Activated naive CD4-positive, alpha-beta T cell treated with anti-CD3 and anti-CD28 coated beads for 36 hours (primary cell): ENCODE measurements at regions not wholly inside any gene's neighbourhood (a gene's known extent, or its start where the extent isn't known, plus 50 kb on each side); places are given as distances from the start of the nearest gene placed in this dataset.
"Not testable (repeated sequence)": the region's sequence is repeated elsewhere in the genome, so short reads cannot be mapped to it uniquely, and the experiment has no call there.

Experiments
- CTCF ChIA-PET: fragments of 350-600 bp; sonication (Branson Sonifier 250); formaldehyde crosslinking; loops from one replicate; lab custom pipeline; 2021; ENCODE audit warnings: antibody characterized with exemption; lab: Charles Lee
- DNase-seq: peaks from one replicate; pipeline ENCODE4 v3.0.0-alpha.2; 2020
- H3K27ac Mint-ChIP-seq: one replicate; pipeline ENCODE4 v1.8.0; 2021; ENCODE audit warnings: mild to moderate bottlenecking, mixed read lengths
- H3K27me3 Mint-ChIP-seq: one replicate; pipeline ENCODE4 v1.8.0; 2021; ENCODE audit warnings: low read depth, mixed read lengths
- H3K36me3 Mint-ChIP-seq: one replicate; pipeline ENCODE4 v1.8.0; 2021; ENCODE audit warnings: low read depth, mixed read lengths
- H3K4me1 Mint-ChIP-seq: one replicate; pipeline ENCODE4 v1.8.0; 2021; ENCODE audit warnings: low read depth, mixed read lengths
- H3K4me3 Mint-ChIP-seq: one replicate; pipeline ENCODE4 v1.8.0; 2021; ENCODE audit warnings: mild to moderate bottlenecking, moderate library complexity, mixed read lengths
- H3K9me3 Mint-ChIP-seq: one replicate; pipeline ENCODE4 v1.8.0; 2021; ENCODE audit warnings: mixed read lengths
- intact Hi-C: fragments of 100-400 bp; cut with micrococcal nuclease; formaldehyde crosslinking; loops from one replicate; pipeline ENCODE4 v1.15.1; 2023

DNA sequence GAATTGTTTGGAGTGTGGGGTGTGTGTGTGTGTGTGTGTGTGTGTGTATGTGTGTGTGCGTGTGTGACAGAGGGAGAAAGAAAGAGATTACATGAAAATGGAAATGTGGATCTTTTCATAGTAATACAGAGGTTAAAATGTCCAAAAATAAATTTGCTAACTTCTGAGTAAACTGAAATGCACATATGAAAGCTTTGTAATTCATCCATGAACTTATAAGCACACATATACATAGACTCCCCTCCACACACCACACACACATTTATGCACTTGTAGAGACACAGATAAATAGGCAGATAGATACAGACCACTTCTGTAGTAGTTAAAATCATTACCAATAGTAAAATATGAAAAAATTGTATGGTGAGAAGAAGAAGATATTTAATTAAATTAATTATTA is 108.2 kb upstream of the MSMB start:
- H3K27ac Mint-ChIP-seq, intact Hi-C loops, H3K27me3 Mint-ChIP-seq, H3K36me3 Mint-ChIP-seq, H3K4me3 Mint-ChIP-seq, DNase-seq, H3K9me3 Mint-ChIP-seq, H3K4me1 Mint-ChIP-seq, CTCF ChIA-PET: not testable (repeated sequence)

- CTCF ChIA-PET, H3K4me1 Mint-ChIP-seq, H3K4me3 Mint-ChIP-seq, H3K27ac Mint-ChIP-seq, H3K36me3 Mint-ChIP-seq, DNase-seq, H3K9me3 Mint-ChIP-seq, H3K27me3 Mint-ChIP-seq, intact Hi-C loops: not testable (repeated sequence)
Observed at GRCh38 chr10:46154683-46155082, 108.6 kb upstream of the MSMB start.

DNA sequence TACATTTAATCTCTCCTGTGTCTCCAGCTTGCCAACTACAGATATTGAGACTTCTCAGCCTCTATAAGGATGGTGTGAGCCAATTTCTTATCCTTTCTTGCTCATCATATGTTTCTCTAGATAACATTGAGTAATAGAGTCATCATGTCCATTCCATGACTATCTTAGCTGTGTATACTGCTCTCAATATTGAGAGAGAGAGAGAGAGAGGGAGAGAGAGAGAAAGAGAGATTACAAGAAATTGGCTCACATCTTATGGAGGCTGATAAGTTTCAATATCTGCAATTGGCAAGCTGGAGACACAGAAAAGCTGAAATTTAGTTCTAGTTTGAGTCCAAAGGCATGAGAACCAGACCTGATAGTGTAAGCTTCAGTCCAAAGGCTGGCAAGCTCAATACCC is 110.8 kb upstream of the MSMB start:
- H3K27me3 Mint-ChIP-seq, intact Hi-C loops, CTCF ChIA-PET, H3K4me3 Mint-ChIP-seq, H3K4me1 Mint-ChIP-seq, DNase-seq, H3K27ac Mint-ChIP-seq, H3K36me3 Mint-ChIP-seq, H3K9me3 Mint-ChIP-seq: not testable (repeated sequence)

GRCh38 chr10:46169736-46170135 is 117.1 kb upstream of the ANTXRL start:
- CTCF ChIA-PET, result no interaction called here

DNA sequence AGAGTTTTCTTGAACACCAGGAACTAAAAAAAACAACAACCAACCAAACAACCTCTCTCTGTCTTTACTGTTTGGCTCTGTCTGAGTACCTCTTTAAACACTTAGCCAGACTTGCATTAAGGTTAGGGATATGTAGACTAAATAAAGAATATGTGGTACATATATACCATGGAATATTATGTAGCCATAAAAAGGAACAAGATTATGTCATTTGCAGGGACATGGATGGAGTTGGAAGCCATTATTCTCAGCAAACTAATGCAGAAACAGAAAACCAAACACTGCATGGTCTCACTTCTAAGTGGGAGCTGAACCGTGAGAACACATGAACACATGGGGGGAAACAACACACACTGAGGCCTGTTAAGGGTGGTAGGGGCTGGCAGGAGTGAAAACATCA is 116.0 kb upstream of the ANTXRL start:
- H3K4me1 Mint-ChIP-seq, result no peaks in the 10 kb centered on the region
- peaks cover 10% of the 10 kb centered on the region for H3K9me3 Mint-ChIP-seq
- H3K36me3 Mint-ChIP-seq, result peaks cover 4% of the 10 kb centered on the region
- no peak overlapping the region for H3K4me3 Mint-ChIP-seq
- CTCF ChIA-PET, result no interaction called here
- intact Hi-C loops, result no loop called here
- no peak overlapping the region for H3K27ac Mint-ChIP-seq
- DNase-seq, result no peak
- H3K27me3 Mint-ChIP-seq, result no peaks in the 10 kb centered on the region

More at GRCh38 chr10:46169736-46170135, 117.1 kb upstream of the ANTXRL start:
- Mint-ChIP-seq H3K4me1 (no peaks in the 10 kb centered on the region), H3K27me3 (no peaks in the 10 kb centered on the region), H3K27ac (no peak overlapping the region), H3K9me3 (peaks cover 10% of the 10 kb centered on the region), H3K4me3 (no peak overlapping the region), H3K36me3 (peaks cover 4% of the 10 kb centered on the region)
- DNase-seq, result no peak
- intact Hi-C loops, result no loop called here

- CTCF ChIA-PET, result no interaction called here
Observed at GRCh38 chr10:46171661-46172060, 115.1 kb upstream of the ANTXRL start.

GRCh38 chr10:46175296-46175695 is 111.5 kb upstream of the ANTXRL start:
- H3K4me1 Mint-ChIP-seq, result no peaks in the 10 kb centered on the region
- no peak overlapping the region for H3K4me3 Mint-ChIP-seq
- no peak for DNase-seq
- CTCF ChIA-PET, result no interaction called here
- peaks cover 7% of the 10 kb centered on the region for H3K9me3 Mint-ChIP-seq
- H3K27ac Mint-ChIP-seq, result no peak overlapping the region
- intact Hi-C loops, result no loop called here
- H3K36me3 Mint-ChIP-seq, result peaks cover 1% of the 10 kb centered on the region
- H3K27me3 Mint-ChIP-seq, result no peaks in the 10 kb centered on the region

More at GRCh38 chr10:46171661-46172060, 115.1 kb upstream of the ANTXRL start:
- intact Hi-C loops, result no loop called here
- H3K4me1 Mint-ChIP-seq, result no peaks in the 10 kb centered on the region
- H3K27ac Mint-ChIP-seq, result no peak overlapping the region
- peaks cover 4% of the 10 kb centered on the region for H3K36me3 Mint-ChIP-seq
- DNase-seq, result no peak
- no peak overlapping the region for H3K4me3 Mint-ChIP-seq
- no peaks in the 10 kb centered on the region for H3K27me3 Mint-ChIP-seq
- peaks cover 10% of the 10 kb centered on the region for H3K9me3 Mint-ChIP-seq

- Mint-ChIP-seq H3K4me1 (no peaks in the 10 kb centered on the region), H3K4me3 (no peak overlapping the region), H3K36me3 (no peaks in the 10 kb centered on the region), H3K27me3 (no peaks in the 10 kb centered on the region), H3K9me3 (peaks cover 3% of the 10 kb centered on the region), H3K27ac (no peak overlapping the region)
- CTCF ChIA-PET, result no interaction called here
- intact Hi-C loops, result no loop called here
- DNase-seq, result no peak
Observed at GRCh38 chr10:46175831-46176230, 111.0 kb upstream of the ANTXRL start.

DNA sequence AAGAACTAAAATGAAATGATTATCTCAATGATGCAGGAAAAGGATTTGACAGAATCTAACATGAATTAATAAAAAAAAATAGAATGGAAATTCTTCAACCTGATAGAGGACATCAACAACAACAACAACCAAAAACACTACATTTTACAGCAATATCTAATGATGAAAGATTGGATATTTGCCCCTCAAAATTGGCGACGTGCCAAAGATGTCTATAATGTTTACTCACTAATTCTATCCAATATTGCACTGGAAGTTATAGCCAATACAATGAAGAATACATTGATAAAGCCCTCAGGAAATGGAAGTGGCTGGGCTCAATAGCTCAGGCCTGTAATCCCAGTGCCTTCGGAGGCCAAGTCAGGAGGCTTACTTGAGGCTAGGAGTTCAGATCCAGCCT is 99.4 kb upstream of the ANTXRL start:
- intact Hi-C loops, DNase-seq, H3K9me3 Mint-ChIP-seq, CTCF ChIA-PET, H3K4me3 Mint-ChIP-seq, H3K36me3 Mint-ChIP-seq, H3K27ac Mint-ChIP-seq, H3K4me1 Mint-ChIP-seq, H3K27me3 Mint-ChIP-seq: not testable (repeated sequence)

GRCh38 chr10:46197050-46197449 is 89.7 kb upstream of the ANTXRL start:
- Mint-ChIP-seq H3K9me3 (no peaks in the 10 kb centered on the region), H3K4me1 (no peaks in the 10 kb centered on the region), H3K4me3 (no peak overlapping the region), H3K27ac (no peak overlapping the region), H3K27me3 (no peaks in the 10 kb centered on the region), H3K36me3 (no peaks in the 10 kb centered on the region)
- no peak for DNase-seq
- intact Hi-C loops, result no loop called here
- CTCF ChIA-PET, result no interaction called here

DNA sequence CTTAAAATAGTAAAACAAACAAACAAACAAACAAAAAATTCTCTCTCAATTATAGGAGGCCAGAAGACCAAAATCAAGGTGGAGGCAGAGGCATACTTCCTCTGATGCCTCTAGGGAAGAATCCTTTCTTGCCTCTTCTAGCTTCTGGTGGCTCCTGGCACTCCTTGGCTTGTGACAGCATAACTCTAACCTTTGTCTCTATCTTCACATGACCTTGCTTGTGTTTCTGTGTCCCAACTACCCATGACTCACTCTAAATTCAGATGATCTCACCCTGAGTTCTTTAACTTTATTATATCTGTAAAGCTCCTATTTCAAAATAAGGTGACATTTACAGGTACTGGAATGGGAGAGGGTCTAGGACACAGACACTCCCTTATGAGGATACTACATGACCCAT is 88.3 kb upstream of the ANTXRL start:
- Mint-ChIP-seq H3K9me3 (no peaks in the 10 kb centered on the region), H3K4me1 (peaks cover 4% of the 10 kb centered on the region), H3K27me3 (no peaks in the 10 kb centered on the region), H3K4me3 (no peak overlapping the region), H3K27ac (no peak overlapping the region), H3K36me3 (no peaks in the 10 kb centered on the region)
- no peak for DNase-seq
- intact Hi-C loops, result no loop called here
- CTCF ChIA-PET, result no interaction called here

GRCh38 chr10:46202405-46202804 is 84.4 kb upstream of the ANTXRL start:
- intact Hi-C loops, H3K27ac Mint-ChIP-seq, H3K27me3 Mint-ChIP-seq, H3K4me1 Mint-ChIP-seq, H3K9me3 Mint-ChIP-seq, H3K36me3 Mint-ChIP-seq, DNase-seq, H3K4me3 Mint-ChIP-seq: not testable (repeated sequence)
- CTCF ChIA-PET, result interaction anchor here (1.1 kb wide), 1 partner anchor 24 kb away, joined by 5 read pairs; no protein-coding TSS in a partner anchor

GRCh38 chr10:46204482-46205102 is 82.2 kb upstream of the ANTXRL start:
- H3K9me3 Mint-ChIP-seq, CTCF ChIA-PET, H3K4me3 Mint-ChIP-seq, H3K4me1 Mint-ChIP-seq, DNase-seq, H3K36me3 Mint-ChIP-seq, H3K27ac Mint-ChIP-seq, H3K27me3 Mint-ChIP-seq, intact Hi-C loops: not testable (repeated sequence)
